Gastrocnemius medialis (tissue), 4 donors: ENCODE measurements at regions not wholly inside any gene's neighbourhood (a gene's known extent, or its start where the extent isn't known, plus 50 kb on each side); places are given as distances from the start of the nearest gene placed in this dataset.

Source experiments
- POLR2A ChIP-seq, 2 donors: fragments of 450-650 bp; IDR thresholded peaks; one replicate each; pipeline ENCODE4 v1.6.1; 2017; ENCODE audit warnings: antibody characterized with exemption in 2 of 2, mild to moderate bottlenecking in 2 of 2, moderate library complexity in 2 of 2
- TF ChIP-seq, protein P1 (sequence below), 5 experiments: fragments of 450-650 bp in 3 of 5; fragments of 200-600 bp in 2 of 5; sonication (generic) in 2 of 5; IDR thresholded peaks in 4 of 5; conservative IDR thresholded peaks in 1 of 5; 1 replicate in 4 of 5; 2 replicates in 1 of 5; pipeline ENCODE4 v1.5.1; 2016 to 2019; ENCODE audit warnings: antibody characterized with exemption in 5 of 5, mild to moderate bottlenecking in 3 of 5, moderate library complexity in 3 of 5

DNA sequence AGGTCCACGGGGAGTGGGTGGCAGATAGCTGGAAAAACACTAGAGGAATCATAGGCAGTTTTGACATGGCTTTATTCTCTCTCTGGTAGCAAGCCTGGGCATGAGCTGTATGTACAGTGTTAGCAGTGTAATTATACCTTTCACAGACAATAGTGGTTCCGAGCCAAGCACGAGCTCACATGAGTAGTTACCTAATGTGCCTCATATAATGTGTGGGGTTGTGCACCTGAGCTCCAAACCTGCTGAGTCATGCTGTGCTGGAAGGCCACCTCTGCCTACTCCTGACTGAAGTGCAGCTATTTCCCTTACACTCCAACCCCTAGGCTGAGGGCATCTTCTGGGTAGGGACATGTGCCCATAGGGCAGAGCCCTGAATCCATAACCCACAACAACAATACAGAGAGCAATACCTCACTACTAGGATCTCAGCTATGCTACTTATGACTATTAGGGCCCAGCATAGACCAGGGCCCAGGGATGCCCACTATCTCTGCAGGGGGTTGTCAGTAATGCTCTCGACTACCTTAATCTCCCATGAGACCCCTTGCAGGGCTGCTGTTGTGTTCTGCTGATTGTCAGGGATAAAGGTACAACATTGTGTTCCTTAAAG, 432.1 kb downstream of the DYNC2H1 start:
- TF ChIP-seq, protein P1, sequence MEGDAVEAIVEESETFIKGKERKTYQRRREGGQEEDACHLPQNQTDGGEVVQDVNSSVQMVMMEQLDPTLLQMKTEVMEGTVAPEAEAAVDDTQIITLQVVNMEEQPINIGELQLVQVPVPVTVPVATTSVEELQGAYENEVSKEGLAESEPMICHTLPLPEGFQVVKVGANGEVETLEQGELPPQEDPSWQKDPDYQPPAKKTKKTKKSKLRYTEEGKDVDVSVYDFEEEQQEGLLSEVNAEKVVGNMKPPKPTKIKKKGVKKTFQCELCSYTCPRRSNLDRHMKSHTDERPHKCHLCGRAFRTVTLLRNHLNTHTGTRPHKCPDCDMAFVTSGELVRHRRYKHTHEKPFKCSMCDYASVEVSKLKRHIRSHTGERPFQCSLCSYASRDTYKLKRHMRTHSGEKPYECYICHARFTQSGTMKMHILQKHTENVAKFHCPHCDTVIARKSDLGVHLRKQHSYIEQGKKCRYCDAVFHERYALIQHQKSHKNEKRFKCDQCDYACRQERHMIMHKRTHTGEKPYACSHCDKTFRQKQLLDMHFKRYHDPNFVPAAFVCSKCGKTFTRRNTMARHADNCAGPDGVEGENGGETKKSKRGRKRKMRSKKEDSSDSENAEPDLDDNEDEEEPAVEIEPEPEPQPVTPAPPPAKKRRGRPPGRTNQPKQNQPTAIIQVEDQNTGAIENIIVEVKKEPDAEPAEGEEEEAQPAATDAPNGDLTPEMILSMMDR (IDR thresholded peaks at IDR 0.05 in 4 of 5, conservative IDR thresholded peaks at IDR 0.05 in 1 of 5) = no peak
- TF ChIP-seq POLR2A (IDR thresholded peaks at IDR 0.05) = no peak
